Esophagus muscularis mucosa (tissue), 4 donors: ENCODE measurements at regions not wholly inside any gene's neighbourhood (a gene's known extent, or its start where the extent isn't known, plus 50 kb on each side); places are given as distances from the start of the nearest gene placed in this dataset.

Source experiments
- EP300 ChIP-seq: sonication (generic); formaldehyde crosslinking; IDR thresholded peaks from one replicate; pipeline ENCODE4 v1.6.1; 2017; ENCODE audit warnings: antibody characterized with exemption
- POLR2A ChIP-seq: fragments of 450-650 bp; IDR thresholded peaks from one replicate; pipeline ENCODE4 v1.6.1; 2017; ENCODE audit warnings: antibody characterized with exemption, moderate library complexity, mild to moderate bottlenecking, low read depth
- POLR2AphosphoS5 ChIP-seq, 2 donors: sonication (generic); formaldehyde crosslinking; IDR thresholded peaks; one replicate each; pipeline ENCODE4 v1.6.1; 2017; ENCODE audit warnings: antibody characterized with exemption in 2 of 2
- TF ChIP-seq, protein P1 (sequence below), 3 experiments: fragments of 200-600 bp in 2 of 3; fragments of 450-650 bp in 1 of 3; sonication (generic) in 2 of 3; IDR thresholded peaks; one replicate each; pipeline ENCODE4 v1.5.1; 2017 to 2019; ENCODE audit warnings: antibody characterized with exemption in 3 of 3, mild to moderate bottlenecking in 2 of 3, moderate library complexity in 1 of 3

DNA sequence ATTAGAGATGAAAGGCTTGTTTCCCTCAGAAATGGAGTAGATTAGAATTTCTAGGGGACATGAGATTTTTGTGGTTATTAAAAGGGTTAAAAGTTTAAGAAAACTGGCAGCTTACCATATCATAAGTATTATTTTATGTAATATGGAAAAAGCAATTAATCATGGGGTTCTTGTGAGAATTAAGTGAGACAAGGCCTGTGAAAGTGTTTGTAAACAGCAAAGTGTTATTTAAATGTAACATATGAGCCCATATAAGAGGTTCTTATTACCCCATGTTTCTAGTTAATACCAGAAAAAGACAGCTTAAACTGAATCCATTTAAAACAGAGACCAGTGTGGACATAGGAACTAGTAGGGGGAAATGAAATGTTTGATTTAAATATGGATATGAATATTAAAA lies 241.1 kb upstream of the PIK3R1 start:
- TF ChIP-seq, protein P1, sequence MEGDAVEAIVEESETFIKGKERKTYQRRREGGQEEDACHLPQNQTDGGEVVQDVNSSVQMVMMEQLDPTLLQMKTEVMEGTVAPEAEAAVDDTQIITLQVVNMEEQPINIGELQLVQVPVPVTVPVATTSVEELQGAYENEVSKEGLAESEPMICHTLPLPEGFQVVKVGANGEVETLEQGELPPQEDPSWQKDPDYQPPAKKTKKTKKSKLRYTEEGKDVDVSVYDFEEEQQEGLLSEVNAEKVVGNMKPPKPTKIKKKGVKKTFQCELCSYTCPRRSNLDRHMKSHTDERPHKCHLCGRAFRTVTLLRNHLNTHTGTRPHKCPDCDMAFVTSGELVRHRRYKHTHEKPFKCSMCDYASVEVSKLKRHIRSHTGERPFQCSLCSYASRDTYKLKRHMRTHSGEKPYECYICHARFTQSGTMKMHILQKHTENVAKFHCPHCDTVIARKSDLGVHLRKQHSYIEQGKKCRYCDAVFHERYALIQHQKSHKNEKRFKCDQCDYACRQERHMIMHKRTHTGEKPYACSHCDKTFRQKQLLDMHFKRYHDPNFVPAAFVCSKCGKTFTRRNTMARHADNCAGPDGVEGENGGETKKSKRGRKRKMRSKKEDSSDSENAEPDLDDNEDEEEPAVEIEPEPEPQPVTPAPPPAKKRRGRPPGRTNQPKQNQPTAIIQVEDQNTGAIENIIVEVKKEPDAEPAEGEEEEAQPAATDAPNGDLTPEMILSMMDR (IDR thresholded peaks at IDR 0.05): no peak
- TF ChIP-seq POLR2A (no peak), EP300 (no peak), POLR2AphosphoS5 (IDR thresholded peaks at IDR 0.05) (no peak)
